Ramos (cell line): ENCODE measurements at regions not wholly inside any gene's neighbourhood (a gene's known extent, or its start where the extent isn't known, plus 50 kb on each side); places are given as distances from the start of the nearest gene placed in this dataset.

ENCODE experiments used
- in situ Hi-C: fragments of 300-500 bp; cut with MboI; formaldehyde crosslinking; loops from one replicate; pipeline ENCODE4 v1.14.3; 2022; ENCODE audit warnings: low sequenced_read_pairs; ENCODE audit not compliant: unreplicated experiment

DNA sequence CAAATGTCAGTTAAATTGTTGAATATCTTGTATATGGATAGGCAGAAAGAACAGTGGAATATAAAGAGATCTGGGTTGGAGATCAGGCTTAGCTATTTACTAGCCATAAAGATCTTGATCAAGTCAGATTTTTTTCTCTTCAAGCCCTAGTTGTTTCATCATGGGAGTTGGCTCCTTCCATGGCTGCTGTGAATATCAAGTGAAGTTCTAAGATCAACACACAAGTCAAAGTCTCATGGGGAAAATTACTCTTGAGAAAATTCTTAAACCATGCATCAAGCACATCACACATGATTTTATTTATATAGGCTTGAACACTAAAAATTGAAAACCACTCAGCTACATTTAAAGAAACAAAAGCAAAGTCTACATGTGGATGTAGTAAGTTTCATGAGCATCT lies 79.8 kb downstream of the C1D start:
- in situ Hi-C loops, result no loop called here

DNA sequence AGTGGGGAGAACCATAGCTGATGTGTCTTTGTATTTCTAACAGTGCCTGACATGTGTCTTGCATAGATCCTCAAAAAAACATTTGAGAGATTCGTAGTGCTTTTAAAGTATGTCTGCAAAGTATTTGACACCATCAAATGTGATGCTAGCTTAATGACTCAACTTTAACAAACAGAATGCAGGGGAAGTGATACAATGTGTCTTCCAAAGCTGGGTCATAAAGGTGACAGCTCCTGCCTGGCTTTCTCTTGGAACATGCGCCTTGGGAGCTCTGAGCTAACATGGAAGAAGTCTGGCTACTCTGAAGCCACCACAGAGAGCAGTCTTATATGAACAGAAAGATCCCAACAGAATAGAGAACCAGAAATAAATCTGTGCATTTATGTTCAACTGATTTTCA lies 78.2 kb downstream of the C1D start:
- in situ Hi-C loops, result no loop called here

DNA sequence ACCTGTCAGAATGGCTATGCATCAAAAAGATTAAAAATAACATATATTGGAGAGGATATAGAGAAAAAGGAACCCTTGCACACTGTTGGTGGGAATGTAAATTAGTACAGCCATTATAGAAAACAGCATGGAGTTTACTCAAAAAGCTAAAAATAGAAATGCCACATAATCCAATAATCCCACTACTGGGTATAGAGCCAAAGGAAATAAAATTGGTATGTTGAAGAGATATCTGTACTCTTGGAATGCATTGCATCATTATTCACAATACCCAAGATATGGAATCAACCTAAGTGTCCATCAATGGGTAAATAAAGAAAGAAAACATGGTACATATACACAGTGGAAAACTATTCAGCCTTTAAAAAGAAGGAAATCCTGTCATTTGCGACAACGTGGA lies 77.2 kb downstream of the C1D start:
- in situ Hi-C loops, result no loop called here

DNA sequence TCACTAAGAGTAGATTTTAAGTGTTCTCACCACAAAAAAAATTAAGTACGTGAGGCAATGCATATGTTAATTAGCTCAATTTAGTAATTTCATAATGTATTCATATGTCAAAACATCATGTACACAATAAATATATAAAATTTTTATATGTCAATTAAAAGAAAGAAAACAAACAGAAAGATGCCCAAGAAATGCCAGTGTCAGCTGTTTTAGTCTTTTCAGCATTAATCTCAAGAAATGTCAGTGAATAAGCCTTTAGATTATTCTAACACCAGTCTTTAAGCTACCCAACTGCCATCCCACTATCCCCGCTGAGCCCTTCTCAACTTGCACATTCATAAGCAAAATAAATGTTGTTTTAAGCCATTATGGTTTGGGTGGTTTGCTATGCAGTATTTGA lies 76.5 kb downstream of the C1D start:
- in situ Hi-C loops, result no loop called here
